IPS-11a (cell line): ENCODE measurements at regions not wholly inside any gene's neighbourhood (a gene's known extent, or its start where the extent isn't known, plus 50 kb on each side); places are given as distances from the start of the nearest gene placed in this dataset.

Source experiments
- H3K4me3 ChIP-seq: one replicate; pipeline ENCODE4 v1.5.1; 2013; ENCODE audit warnings: low read depth, low read length, control low read depth

- no peak overlapping the region for H3K4me3 ChIP-seq
Observed at GRCh38 chr22:27193636-27194035, 536.2 kb downstream of the MIAT start.

GRCh38 chr22:27194096-27194748, 536.8 kb downstream of the MIAT start:
- H3K4me3 ChIP-seq: no peak overlapping the region

- H3K4me3 ChIP-seq: no peak overlapping the region
Observed at GRCh38 chr22:27195094-27195493, 537.7 kb downstream of the MIAT start.

GRCh38 chr22:27195494-27195893, 538.1 kb downstream of the MIAT start:
- no peak overlapping the region for H3K4me3 ChIP-seq

- H3K4me3 ChIP-seq: no peak overlapping the region
Observed at GRCh38 chr22:27196606-27197005, 539.2 kb downstream of the MIAT start.

- H3K4me3 ChIP-seq: no peak overlapping the region
Observed at GRCh38 chr22:27197052-27197451, 539.7 kb downstream of the MIAT start.

- H3K4me3 ChIP-seq: no peak overlapping the region
Observed at GRCh38 chr22:27197618-27198017, 540.2 kb downstream of the MIAT start.

GRCh38 chr22:27198518-27199035, 541.2 kb downstream of the MIAT start:
- no peak overlapping the region for H3K4me3 ChIP-seq

GRCh38 chr22:27199354-27199753, 542.0 kb downstream of the MIAT start:
- H3K4me3 ChIP-seq: no peak overlapping the region

- H3K4me3 ChIP-seq: no peak overlapping the region
Observed at GRCh38 chr22:27201276-27201675, 543.9 kb downstream of the MIAT start.

- H3K4me3 ChIP-seq: no peak overlapping the region
Observed at GRCh38 chr22:27201741-27202140, 544.4 kb downstream of the MIAT start.

- H3K4me3 ChIP-seq: no peak overlapping the region
Observed at GRCh38 chr22:27203276-27203660, 545.9 kb downstream of the MIAT start.

- H3K4me3 ChIP-seq: no peak overlapping the region
Observed at GRCh38 chr22:27204280-27204679, 546.9 kb downstream of the MIAT start.

GRCh38 chr22:27204817-27205216, 547.4 kb downstream of the MIAT start:
- H3K4me3 ChIP-seq: no peak overlapping the region

GRCh38 chr22:27205492-27206373, 548.3 kb downstream of the MIAT start:
- no peak overlapping the region for H3K4me3 ChIP-seq

- H3K4me3 ChIP-seq: no peak overlapping the region
Observed at GRCh38 chr22:27206374-27207133, 549.2 kb downstream of the MIAT start.

GRCh38 chr22:27207266-27207665, 549.9 kb downstream of the MIAT start:
- no peak overlapping the region for H3K4me3 ChIP-seq

GRCh38 chr22:27207907-27208306, 550.5 kb downstream of the MIAT start:
- no peak overlapping the region for H3K4me3 ChIP-seq

- H3K4me3 ChIP-seq: no peak overlapping the region
Observed at GRCh38 chr22:27210111-27210730, 552.8 kb downstream of the MIAT start.

GRCh38 chr22:27212102-27212501, 554.7 kb downstream of the MIAT start:
- no peak overlapping the region for H3K4me3 ChIP-seq

- no peak overlapping the region for H3K4me3 ChIP-seq
Observed at GRCh38 chr22:27212617-27213177, 555.3 kb downstream of the MIAT start.
